ENCODE measurements at regions not wholly inside any gene's neighbourhood (a gene's known extent, or its start where the extent isn't known, plus 50 kb on each side); places are given as distances from the start of the nearest gene placed in this dataset.

- H3K9me3 ChIP-seq (ENCODE audit: insufficient read depth in 2 of 2, low read depth in 1 of 2, low read length in 1 of 2), result no peaks in the 10 kb centered on the region
- H2AK5ac ChIP-seq (ENCODE audit: low read depth, low read length), result no peak overlapping the region
- no peaks in the 10 kb centered on the region for H3K23me2 ChIP-seq (ENCODE audit: low read depth, low read length)
- no peak overlapping the region for H2BK12ac ChIP-seq (ENCODE audit: low read depth, low read length)
- no peaks in the 10 kb centered on the region for H3K79me2 ChIP-seq (ENCODE audit: control insufficient read depth in 1 of 2, insufficient read depth in 2 of 2, low read length in 2 of 2)
- H2BK120ac ChIP-seq (replicated peaks; ENCODE audit: low read depth, low read length), result no peak overlapping the region
- no peak overlapping the region for H3K27ac ChIP-seq (ENCODE audit: low read depth, low read length)
- FAIRE-seq (no peak), DNase-seq (ENCODE audit: low read depth in 1 of 2, low spot score in 2 of 2) (no peak)
- H3K56ac ChIP-seq (replicated peaks; ENCODE audit: insufficient read length, low read depth, low read length), result no peak overlapping the region
- no peak overlapping the region for H3K4me2 ChIP-seq (ENCODE audit: insufficient read depth in 1 of 2, low read depth in 2 of 2, low read length in 2 of 2)
- H4K8ac ChIP-seq (ENCODE audit: extremely low read depth, insufficient read depth, low read length), result no peak overlapping the region
- H3K36me3 ChIP-seq (ENCODE audit: control insufficient read depth in 2 of 4, insufficient read depth in 4 of 4, low read length in 3 of 4), result no peaks in the 10 kb centered on the region
- no peaks in the 10 kb centered on the region for H3K79me1 ChIP-seq (ENCODE audit: low read depth, low read length)
- ChIA-PET POLR2A (ENCODE audit: partially characterized antibody) (interaction anchor here (1.5 kb wide), 1 partner anchor 9 kb away, joined by 4 read pairs; no protein-coding TSS in a partner anchor), CTCF (ENCODE audit: partially characterized antibody) (interaction anchor here (0.7 kb wide), 1 partner anchor 714 kb away, joined by 3 read pairs; no protein-coding TSS in a partner anchor)
- peak overlapping the region; percentile 45; the same call in 1 of the 2 replicates for H2AFZ ChIP-seq (ENCODE audit: low read length)
- no peak overlapping the region for H4K5ac ChIP-seq (ENCODE audit: insufficient read length, low read depth, low read length)
- H3K4ac ChIP-seq (replicated peaks; ENCODE audit: insufficient read length, low read depth, low read length), result no peak overlapping the region
- H3K18ac ChIP-seq (ENCODE audit: extremely low read depth, low read length), result no peak overlapping the region
- no peak overlapping the region for H4K91ac ChIP-seq (replicated peaks; ENCODE audit: insufficient read length, low read length)
- H3K9ac ChIP-seq (replicated peaks in 1 of 4; ENCODE audit: extremely low read depth in 1 of 4, low read depth in 3 of 4, low read length in 3 of 4), result no peak overlapping the region
- 88% methylated on average over 3 of the region's 3 CpGs; no CpG with 5 or more reads in 1 of the 2 experiments for WGBS, 2 experiments (ENCODE audit: extremely low coverage in 1 of 2, insufficient coverage in 1 of 2, insufficient read length in 1 of 2, insufficient replicate concordance in 2 of 2, low coverage in 1 of 2, low lambda C conversion rate in 2 of 2, missing lambda C conversion rate in 1 of 2)
- H3K23ac ChIP-seq (ENCODE audit: insufficient read length), result no peak overlapping the region
- no peak overlapping the region for H3K4me3 ChIP-seq (ENCODE audit: extremely low read depth in 1 of 4, insufficient read depth in 2 of 4, low read depth in 3 of 4, low read length in 4 of 4)
- H2BK5ac ChIP-seq (ENCODE audit: low read depth, low read length), result no peak overlapping the region
- no peaks in the 10 kb centered on the region for H3K4me1 ChIP-seq (replicated peaks in 1 of 4; ENCODE audit: control insufficient read depth in 3 of 4, insufficient read depth in 4 of 4, low read length in 3 of 4)
- no peak overlapping the region for H3K14ac ChIP-seq (ENCODE audit: insufficient read length)
- no peak overlapping the region for H2BK15ac ChIP-seq (ENCODE audit: low read length)
- no peak overlapping the region for H2BK20ac ChIP-seq (ENCODE audit: low read length)
- no peaks in the 10 kb centered on the region for H4K20me1 ChIP-seq (replicated peaks in 1 of 2; ENCODE audit: control insufficient read depth in 1 of 2, insufficient read depth in 2 of 2, low read length in 2 of 2)
- no peaks in the 10 kb centered on the region for H3K27me3 ChIP-seq (replicated peaks in 1 of 4; ENCODE audit: control insufficient read depth in 3 of 4, extremely low read depth in 1 of 4, insufficient read depth in 3 of 4, low read length in 3 of 4)
- no peak for TF ChIP-seq ATF3 (IDR thresholded peaks at IDR 0.05; ENCODE audit: insufficient read depth, low read depth, low read length)
- no peak for TF ChIP-seq TEAD4 (IDR thresholded peaks at IDR 0.05; ENCODE audit: low read depth, low read length)
- TF ChIP-seq SP4 (IDR thresholded peaks at IDR 0.05; ENCODE audit: low read length), result no peak
- TF ChIP-seq NANOG (IDR thresholded peaks at IDR 0.05; ENCODE audit: insufficient read depth, low read depth, low read length, poor library complexity, severe bottlenecking), result no peak
Observed at GRCh38 chr13:85995788-85996418, 196.7 kb upstream of the SLITRK6 start.
